NCI-H1092 (cell line): ENCODE measurements at regions not wholly inside any gene's neighbourhood (a gene's known extent, or its start where the extent isn't known, plus 50 kb on each side); places are given as distances from the start of the nearest gene placed in this dataset.
"Not testable (repeated sequence)": the region's sequence is repeated elsewhere in the genome, so short reads cannot be mapped to it uniquely, and the experiment has no call there.

ENCODE experiments used
- DNase-seq: peaks from one replicate; lab custom pipeline; 2025; lab: John Stamatoyannopoulos, UW

DNA sequence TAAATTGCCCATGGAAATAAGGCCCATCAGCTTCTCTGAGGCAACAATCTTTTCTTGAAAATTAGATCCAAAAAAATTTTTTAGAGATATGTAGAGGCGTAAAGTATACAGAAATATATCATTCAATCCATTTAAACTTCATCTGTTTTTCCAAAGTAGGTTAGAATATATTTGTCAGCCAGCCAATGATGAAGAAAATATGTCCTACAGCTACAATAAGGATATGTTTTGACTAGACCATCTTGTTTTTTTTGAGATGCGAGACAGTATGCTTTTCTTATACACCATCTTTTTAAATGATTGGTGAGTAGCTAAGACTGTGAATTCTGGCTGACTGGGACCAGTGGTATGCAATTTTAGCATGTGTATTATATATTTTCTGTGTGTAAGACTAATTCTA, 630.4 kb upstream of the CNTN5 start:
- no peak for DNase-seq

GRCh38 chr11:98394500-98394899, 626.2 kb upstream of the CNTN5 start:
- not testable (repeated sequence) for DNase-seq

GRCh38 chr11:98398508-98398907, 622.2 kb upstream of the CNTN5 start:
- DNase-seq: no peak

GRCh38 chr11:98409069-98409468, 611.7 kb upstream of the CNTN5 start:
- no peak for DNase-seq

- no peak for DNase-seq
Observed at GRCh38 chr11:98411777-98412176, 609.0 kb upstream of the CNTN5 start.

DNA sequence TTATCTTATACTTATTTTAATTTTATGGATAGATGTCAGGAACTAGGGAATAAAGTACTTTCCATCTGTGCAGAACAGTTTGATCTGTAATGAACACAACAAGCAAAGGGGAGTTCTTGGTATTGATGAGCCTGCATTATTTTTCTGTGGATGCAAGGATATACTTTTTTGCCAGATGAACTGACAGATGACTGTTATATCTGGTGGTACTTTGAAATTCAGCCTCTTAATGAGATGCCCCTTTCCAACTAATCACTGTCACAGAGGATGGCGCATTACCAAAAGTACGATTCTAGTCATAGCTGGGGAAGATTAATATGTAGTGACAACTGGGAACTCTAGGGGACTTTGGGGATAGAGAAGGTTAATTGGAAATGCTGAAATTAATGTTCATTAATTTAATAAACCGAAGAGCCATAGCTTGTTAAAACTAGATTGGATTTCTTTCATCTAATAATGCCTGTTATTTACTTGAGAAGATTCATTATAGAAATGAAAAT, 603.4 kb upstream of the CNTN5 start:
- no peak for DNase-seq

GRCh38 chr11:98423933-98424332, 596.8 kb upstream of the CNTN5 start:
- no peak for DNase-seq

DNA sequence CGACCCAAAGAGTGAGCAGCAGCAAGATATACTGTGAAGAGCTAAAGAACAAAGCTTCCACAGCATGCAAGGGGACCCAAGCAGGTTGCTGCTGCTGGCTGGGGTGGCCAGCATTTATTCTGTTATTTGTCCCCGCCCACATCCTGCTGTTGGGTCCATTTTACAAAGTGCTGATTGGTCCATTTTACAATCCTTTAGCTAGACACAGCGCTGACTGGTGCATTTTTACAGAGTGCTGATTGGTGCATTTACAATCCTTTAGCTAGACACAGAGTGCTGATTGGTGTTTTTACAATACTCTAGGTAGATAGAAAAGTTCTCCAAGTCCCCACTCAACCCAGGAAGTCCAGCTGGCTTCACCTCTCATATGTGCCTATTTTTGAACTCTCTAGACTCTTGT, 596.0 kb upstream of the CNTN5 start:
- DNase-seq: not testable (repeated sequence)

GRCh38 chr11:98431463-98432359, 589.0 kb upstream of the CNTN5 start:
- no peak for DNase-seq

DNA sequence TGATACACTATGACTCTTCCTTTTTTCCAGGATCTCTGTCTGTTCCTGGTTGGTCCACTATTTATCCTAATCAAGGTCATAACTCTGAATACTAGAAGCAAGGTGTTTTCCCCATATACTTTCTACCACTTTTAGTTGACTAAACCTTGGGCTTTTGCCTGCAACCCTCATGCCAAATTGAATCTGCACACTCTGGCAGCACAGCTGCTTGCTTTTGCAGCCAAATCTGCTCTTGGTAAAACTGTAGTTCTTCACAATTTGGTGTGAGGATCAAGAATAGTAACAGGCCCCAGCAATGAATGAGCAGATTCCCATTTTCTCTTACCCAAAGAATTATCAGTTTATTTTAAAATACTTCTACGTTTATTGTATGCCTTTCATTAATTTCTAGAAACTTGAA, 586.5 kb upstream of the CNTN5 start:
- no peak for DNase-seq

DNA sequence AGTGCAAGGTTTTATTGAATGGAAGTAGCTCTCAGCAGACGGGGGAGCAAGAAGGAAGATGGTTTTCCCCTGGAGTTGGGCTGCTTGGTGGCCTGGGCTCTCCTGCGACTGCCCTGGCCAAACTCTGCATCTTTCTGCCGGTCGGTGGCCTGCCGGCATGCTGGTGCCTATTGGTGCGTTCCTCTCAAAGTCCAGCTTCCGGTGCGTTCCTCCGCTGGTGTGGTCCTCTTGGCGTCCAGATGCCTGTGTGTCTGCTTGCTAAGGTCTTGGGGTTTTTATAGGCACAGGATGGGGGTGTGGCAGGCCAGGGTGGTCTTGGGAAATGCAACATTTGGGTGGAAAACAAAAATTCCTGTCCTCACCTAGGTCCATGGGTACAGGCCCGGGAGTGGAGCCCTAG, 567.4 kb upstream of the CNTN5 start:
- DNase-seq: no peak

- DNase-seq: no peak
Observed at GRCh38 chr11:98455500-98456307, 565.0 kb upstream of the CNTN5 start.

- DNase-seq: no peak
Observed at GRCh38 chr11:98456308-98456680, 564.5 kb upstream of the CNTN5 start.

- no peak for DNase-seq
Observed at GRCh38 chr11:98495016-98495415, 525.7 kb upstream of the CNTN5 start.

GRCh38 chr11:98495601-98496000, 525.1 kb upstream of the CNTN5 start:
- DNase-seq: no peak

DNA sequence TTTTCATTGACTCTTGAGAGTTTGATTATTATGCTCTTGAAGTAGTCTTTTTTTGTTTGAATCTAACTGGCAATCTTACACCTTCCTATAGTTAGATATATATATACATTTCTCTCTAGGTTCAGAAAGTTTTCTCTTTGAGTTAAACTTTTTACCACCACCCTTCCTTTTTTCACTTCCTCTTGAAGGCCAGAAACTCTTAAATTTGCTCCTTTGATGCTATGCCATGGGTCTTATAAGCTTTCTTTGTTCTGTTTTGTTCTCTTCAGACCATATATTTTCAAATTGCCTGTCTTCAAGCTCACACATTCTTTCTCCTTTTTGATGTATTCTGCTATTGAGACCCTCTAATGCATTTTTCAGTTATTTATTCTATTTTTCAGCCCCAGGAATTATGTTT, 513.5 kb upstream of the CNTN5 start:
- no peak for DNase-seq

DNA sequence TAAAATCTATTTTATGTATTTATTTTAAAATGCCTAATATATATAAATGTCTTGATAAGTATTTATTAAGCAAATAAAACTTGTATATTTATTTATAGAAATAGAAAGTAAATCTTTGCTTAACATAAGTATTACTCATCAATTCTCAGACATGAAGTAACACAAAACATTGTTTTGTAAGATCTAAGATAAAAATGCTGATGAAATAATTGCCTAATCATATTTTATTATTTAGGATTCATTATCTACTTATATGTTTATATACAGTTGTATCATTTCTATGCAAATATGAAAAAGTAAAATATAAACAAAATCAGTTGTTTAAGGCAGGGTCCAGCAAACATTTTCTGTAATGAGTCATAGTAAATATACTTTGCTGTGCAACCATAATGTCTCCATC, 507.8 kb upstream of the CNTN5 start:
- no peak for DNase-seq

- no peak for DNase-seq
Observed at GRCh38 chr11:98531576-98531975, 489.2 kb upstream of the CNTN5 start.

DNA sequence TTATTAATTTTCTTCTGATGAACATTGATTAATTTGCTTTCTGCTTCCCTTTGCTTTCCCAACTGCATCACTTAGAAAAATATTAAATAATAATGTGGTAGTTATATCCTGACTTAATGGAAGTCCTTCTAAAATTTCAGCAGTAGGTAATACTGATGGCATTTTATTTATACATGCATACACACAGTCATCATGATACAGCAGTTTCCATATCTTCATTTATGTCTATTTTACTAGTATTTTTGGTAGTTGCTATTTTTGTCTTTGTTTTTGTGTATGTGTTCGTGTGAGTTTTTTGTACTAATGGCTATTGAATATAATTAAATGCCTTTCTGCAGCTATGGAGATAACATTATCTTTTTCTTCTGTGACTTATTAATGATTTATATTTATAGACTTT, 484.7 kb upstream of the CNTN5 start:
- DNase-seq: no peak

- DNase-seq: not testable (repeated sequence)
Observed at GRCh38 chr11:98538358-98538757, 482.4 kb upstream of the CNTN5 start.

- no peak for DNase-seq
Observed at GRCh38 chr11:98545544-98546175, 475.1 kb upstream of the CNTN5 start.

GRCh38 chr11:98549571-98549970, 471.2 kb upstream of the CNTN5 start:
- no peak for DNase-seq

- no peak for DNase-seq
Observed at GRCh38 chr11:98559961-98560360, 460.8 kb upstream of the CNTN5 start.
